22Rv1 (cell line): ENCODE measurements at regions not wholly inside any gene's neighbourhood (a gene's known extent, or its start where the extent isn't known, plus 50 kb on each side); places are given as distances from the start of the nearest gene placed in this dataset.

Source experiments
- CTCF ChIP-seq: fragments of 450-650 bp; IDR thresholded peaks from 2 replicates; pipeline ENCODE4 v1.5.1; 2017; ENCODE audit warnings: mild to moderate bottlenecking
- ZFX ChIP-seq: fragments of 450-650 bp; IDR thresholded peaks from 2 replicates; pipeline ENCODE4 v1.6.1; 2017; ENCODE audit warnings: antibody characterized with exemption, borderline replicate concordance

- TF ChIP-seq CTCF, result no peak
- no peak for TF ChIP-seq ZFX
Measured at GRCh38 chr15:96406701-96407100, 76.2 kb downstream of the NR2F2 start.
